ENCODE measurements at regions not wholly inside any gene's neighbourhood (a gene's known extent, or its start where the extent isn't known, plus 50 kb on each side); places are given as distances from the start of the nearest gene placed in this dataset.

DNA sequence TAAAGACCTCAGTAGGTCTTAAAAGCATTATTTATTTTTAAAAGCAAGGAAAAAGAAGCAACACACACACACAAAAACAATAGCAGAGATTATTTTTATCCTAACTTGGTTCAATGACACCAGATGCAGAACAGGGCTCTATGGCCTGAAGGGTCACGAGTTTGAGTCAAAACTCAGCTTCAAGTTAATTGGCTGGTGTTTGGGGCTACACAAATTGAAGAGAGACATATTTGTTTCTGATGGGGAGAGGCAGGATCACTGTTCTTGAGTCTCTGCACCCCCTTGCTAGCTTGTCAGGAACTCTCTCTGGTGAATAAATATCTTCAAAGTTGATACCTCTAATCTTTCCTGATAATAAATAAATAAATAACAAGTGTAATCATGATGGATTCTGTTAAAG is 466.1 kb downstream of the PRKD1 start:
- Histone ChIP-seq H2BK5ac (ENCODE audit: low read length) (no peak overlapping the region), H4K8ac (ENCODE audit: low read depth, low read length) (no peak overlapping the region), H3K79me2 (ENCODE audit: control insufficient read depth, insufficient read depth, low read length) (no peaks in the 10 kb centered on the region), H3K4me3 (ENCODE audit: low read length) (no peak overlapping the region), H3K36me3 (ENCODE audit: control insufficient read depth, insufficient read depth, low read length) (no peaks in the 10 kb centered on the region), H3K4me2 (ENCODE audit: low read length) (no peak overlapping the region), H4K5ac (ENCODE audit: low read length) (no peak overlapping the region), H3K27ac (ENCODE audit: low read depth, low read length) (no peak overlapping the region), H3K4me1 (ENCODE audit: control insufficient read depth, low read depth, low read length) (no peaks in the 10 kb centered on the region), H2AK5ac (ENCODE audit: low read length) (no peak overlapping the region), H2BK120ac (ENCODE audit: low read depth, low read length) (no peak overlapping the region), H3K9ac (ENCODE audit: low read length) (no peak overlapping the region), H2BK15ac (replicated peaks; ENCODE audit: low read depth) (no peak overlapping the region), H3K79me1 (ENCODE audit: low read length) (no peaks in the 10 kb centered on the region), H3K18ac (ENCODE audit: low read length) (no peak overlapping the region), H3K23ac (ENCODE audit: low read length) (no peak overlapping the region), H3K4ac (ENCODE audit: low read depth, low read length) (no peak overlapping the region), H3K56ac (ENCODE audit: low read length) (no peak overlapping the region), H3K27me3 (ENCODE audit: insufficient read depth, low read length, poor library complexity) (no peaks in the 10 kb centered on the region)
- no peak for DNase-seq
- WGBS (ENCODE audit: extremely low coverage, insufficient coverage, low lambda C conversion rate) = no CpG with 5 or more reads among the region's 1 CpG

- Histone ChIP-seq H2BK15ac (replicated peaks; ENCODE audit: low read depth) (no peak overlapping the region), H3K36me3 (ENCODE audit: control insufficient read depth, insufficient read depth, low read length) (no peaks in the 10 kb centered on the region), H3K4me1 (ENCODE audit: control insufficient read depth, low read depth, low read length) (no peaks in the 10 kb centered on the region), H3K79me1 (ENCODE audit: low read length) (no peaks in the 10 kb centered on the region), H3K27me3 (ENCODE audit: insufficient read depth, low read length, poor library complexity) (no peaks in the 10 kb centered on the region), H2BK5ac (ENCODE audit: low read length) (no peak overlapping the region), H3K79me2 (ENCODE audit: control insufficient read depth, insufficient read depth, low read length) (no peaks in the 10 kb centered on the region), H3K56ac (ENCODE audit: low read length) (no peak overlapping the region), H3K23ac (ENCODE audit: low read length) (no peak overlapping the region), H3K9ac (ENCODE audit: low read length) (no peak overlapping the region), H2BK120ac (ENCODE audit: low read depth, low read length) (no peak overlapping the region), H4K8ac (ENCODE audit: low read depth, low read length) (no peak overlapping the region), H3K4me3 (ENCODE audit: low read length) (no peak overlapping the region), H3K27ac (ENCODE audit: low read depth, low read length) (no peak overlapping the region), H3K4ac (ENCODE audit: low read depth, low read length) (no peak overlapping the region), H2AK5ac (ENCODE audit: low read length) (no peak overlapping the region), H3K4me2 (ENCODE audit: low read length) (no peak overlapping the region), H3K18ac (ENCODE audit: low read length) (no peak overlapping the region), H4K5ac (ENCODE audit: low read length) (no peak overlapping the region)
- no peak for DNase-seq
- no CpG with 5 or more reads among the region's 1 CpG for WGBS (ENCODE audit: extremely low coverage, insufficient coverage, low lambda C conversion rate)
Observed at GRCh38 chr14:29462321-29462720, 465.3 kb downstream of the PRKD1 start.

GRCh38 chr14:29462772-29463171 is 464.9 kb downstream of the PRKD1 start:
- Histone ChIP-seq H4K8ac (ENCODE audit: low read depth, low read length) (no peak overlapping the region), H2AK5ac (ENCODE audit: low read length) (no peak overlapping the region), H2BK15ac (replicated peaks; ENCODE audit: low read depth) (no peak overlapping the region), H3K4me1 (ENCODE audit: control insufficient read depth, low read depth, low read length) (no peaks in the 10 kb centered on the region), H3K18ac (ENCODE audit: low read length) (no peak overlapping the region), H3K4ac (ENCODE audit: low read depth, low read length) (no peak overlapping the region), H3K56ac (ENCODE audit: low read length) (no peak overlapping the region), H2BK120ac (ENCODE audit: low read depth, low read length) (no peak overlapping the region), H3K36me3 (ENCODE audit: control insufficient read depth, insufficient read depth, low read length) (no peaks in the 10 kb centered on the region), H3K27ac (ENCODE audit: low read depth, low read length) (no peak overlapping the region), H4K5ac (ENCODE audit: low read length) (no peak overlapping the region), H3K79me2 (ENCODE audit: control insufficient read depth, insufficient read depth, low read length) (no peaks in the 10 kb centered on the region), H3K23ac (ENCODE audit: low read length) (no peak overlapping the region), H2BK5ac (ENCODE audit: low read length) (no peak overlapping the region), H3K79me1 (ENCODE audit: low read length) (no peaks in the 10 kb centered on the region), H3K4me2 (ENCODE audit: low read length) (no peak overlapping the region), H3K9ac (ENCODE audit: low read length) (no peak overlapping the region), H3K4me3 (ENCODE audit: low read length) (no peak overlapping the region), H3K27me3 (ENCODE audit: insufficient read depth, low read length, poor library complexity) (no peaks in the 10 kb centered on the region)
- no CpG with 5 or more reads among the region's 2 CpGs for WGBS (ENCODE audit: extremely low coverage, insufficient coverage, low lambda C conversion rate)
- no peak for DNase-seq

DNA sequence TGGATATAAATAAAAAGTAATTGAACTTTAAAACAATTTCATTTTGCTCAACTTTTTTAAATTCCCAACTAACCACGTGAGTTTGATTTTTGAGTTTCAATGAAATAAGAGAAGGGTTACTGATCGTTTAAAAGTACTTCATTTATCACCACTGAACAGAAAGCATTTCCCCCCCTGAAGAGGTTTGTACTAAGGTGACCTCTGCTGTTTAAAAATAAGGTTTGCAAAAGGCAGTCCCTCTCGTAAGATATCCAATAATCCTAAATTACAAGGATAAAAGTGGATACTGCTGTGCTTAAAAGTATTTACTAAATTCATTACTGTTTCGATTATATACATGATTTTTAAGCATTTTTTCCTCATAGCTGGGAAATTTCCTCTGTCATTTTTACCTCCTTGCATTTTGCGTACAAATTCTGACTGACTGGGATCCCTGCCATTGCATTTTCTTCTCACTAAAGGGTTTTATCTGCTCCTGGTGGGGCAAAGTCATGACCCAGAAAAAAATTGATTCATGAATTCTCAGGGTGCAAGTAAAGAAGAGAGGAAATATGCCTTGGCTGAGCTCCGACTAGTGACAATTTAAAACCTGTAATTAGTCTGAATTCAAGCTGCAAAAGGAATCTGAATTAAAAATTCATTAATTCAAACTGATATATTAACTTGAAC is 463.8 kb downstream of the PRKD1 start:
- Histone ChIP-seq H2BK120ac (ENCODE audit: low read depth, low read length) (no peak overlapping the region), H4K5ac (ENCODE audit: low read length) (no peak overlapping the region), H3K27me3 (ENCODE audit: insufficient read depth, low read length, poor library complexity) (no peaks in the 10 kb centered on the region), H3K4me3 (ENCODE audit: low read length) (no peak overlapping the region), H3K4ac (ENCODE audit: low read depth, low read length) (no peak overlapping the region), H3K4me2 (ENCODE audit: low read length) (no peak overlapping the region), H3K4me1 (ENCODE audit: control insufficient read depth, low read depth, low read length) (no peaks in the 10 kb centered on the region), H3K18ac (ENCODE audit: low read length) (no peak overlapping the region), H4K8ac (ENCODE audit: low read depth, low read length) (no peak overlapping the region), H2BK15ac (replicated peaks; ENCODE audit: low read depth) (no peak overlapping the region), H3K36me3 (ENCODE audit: control insufficient read depth, insufficient read depth, low read length) (no peaks in the 10 kb centered on the region), H3K23ac (ENCODE audit: low read length) (no peak overlapping the region), H3K79me2 (ENCODE audit: control insufficient read depth, insufficient read depth, low read length) (no peaks in the 10 kb centered on the region), H3K27ac (ENCODE audit: low read depth, low read length) (no peak overlapping the region), H3K79me1 (ENCODE audit: low read length) (no peaks in the 10 kb centered on the region), H3K9ac (ENCODE audit: low read length) (no peak overlapping the region), H3K56ac (ENCODE audit: low read length) (no peak overlapping the region), H2AK5ac (ENCODE audit: low read length) (no peak overlapping the region), H2BK5ac (ENCODE audit: low read length) (no peak overlapping the region)
- DNase-seq = peak; percentile 10
- WGBS (ENCODE audit: extremely low coverage, insufficient coverage, low lambda C conversion rate) = no CpG with 5 or more reads among the region's 6 CpGs

- H2BK120ac ChIP-seq (ENCODE audit: low read depth, low read length) = no peak overlapping the region
- no peaks in the 10 kb centered on the region for H3K27me3 ChIP-seq (ENCODE audit: insufficient read depth, low read length, poor library complexity)
- no peak overlapping the region for H3K4me2 ChIP-seq (ENCODE audit: low read length)
- no peaks in the 10 kb centered on the region for H3K79me1 ChIP-seq (ENCODE audit: low read length)
- no peak overlapping the region for H3K4me3 ChIP-seq (ENCODE audit: low read length)
- no peaks in the 10 kb centered on the region for H3K4me1 ChIP-seq (ENCODE audit: control insufficient read depth, low read depth, low read length)
- H3K9ac ChIP-seq (ENCODE audit: low read length) = no peak overlapping the region
- H2BK15ac ChIP-seq (replicated peaks; ENCODE audit: low read depth) = no peak overlapping the region
- H2BK5ac ChIP-seq (ENCODE audit: low read length) = no peak overlapping the region
- no peaks in the 10 kb centered on the region for H3K79me2 ChIP-seq (ENCODE audit: control insufficient read depth, insufficient read depth, low read length)
- H4K5ac ChIP-seq (ENCODE audit: low read length) = no peak overlapping the region
- no peak for DNase-seq
- H3K36me3 ChIP-seq (ENCODE audit: control insufficient read depth, insufficient read depth, low read length) = no peaks in the 10 kb centered on the region
- H3K18ac ChIP-seq (ENCODE audit: low read length) = no peak overlapping the region
- no peak overlapping the region for H2AK5ac ChIP-seq (ENCODE audit: low read length)
- no peak overlapping the region for H4K8ac ChIP-seq (ENCODE audit: low read depth, low read length)
- H3K4ac ChIP-seq (ENCODE audit: low read depth, low read length) = no peak overlapping the region
- H3K27ac ChIP-seq (ENCODE audit: low read depth, low read length) = no peak overlapping the region
- no CpG with 5 or more reads among the region's 2 CpGs for WGBS (ENCODE audit: extremely low coverage, insufficient coverage, low lambda C conversion rate)
- no peak overlapping the region for H3K56ac ChIP-seq (ENCODE audit: low read length)
- no peak overlapping the region for H3K23ac ChIP-seq (ENCODE audit: low read length)
Observed at GRCh38 chr14:29465095-29465494, 462.6 kb downstream of the PRKD1 start.

DNA sequence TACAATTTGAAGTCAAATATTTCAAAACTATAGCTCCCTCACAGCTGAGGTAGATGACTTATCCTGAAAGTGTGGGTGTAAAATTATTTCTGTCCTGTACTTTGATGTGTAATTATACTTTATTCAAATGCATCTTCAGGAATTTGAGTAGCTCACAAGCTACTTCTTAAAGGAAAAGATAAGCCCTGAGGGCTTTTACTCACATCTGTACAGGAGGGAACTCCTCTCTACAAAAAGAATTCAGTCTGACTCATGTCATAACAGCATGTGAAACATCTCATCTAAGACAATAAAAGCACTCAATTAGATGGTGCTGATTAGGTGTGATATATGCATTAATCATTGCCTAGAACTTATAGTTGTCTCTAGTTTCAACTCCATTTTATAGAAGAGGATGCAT is 452.0 kb downstream of the PRKD1 start:
- H3K36me3 ChIP-seq (ENCODE audit: control insufficient read depth, insufficient read depth, low read length) = no peaks in the 10 kb centered on the region
- H3K27me3 ChIP-seq (ENCODE audit: insufficient read depth, low read length, poor library complexity) = no peaks in the 10 kb centered on the region
- H3K27ac ChIP-seq (ENCODE audit: low read depth, low read length) = no peak overlapping the region
- H2BK15ac ChIP-seq (replicated peaks; ENCODE audit: low read depth) = no peak overlapping the region
- H4K8ac ChIP-seq (ENCODE audit: low read depth, low read length) = no peak overlapping the region
- no peaks in the 10 kb centered on the region for H3K4me1 ChIP-seq (ENCODE audit: control insufficient read depth, low read depth, low read length)
- H3K56ac ChIP-seq (ENCODE audit: low read length) = no peak overlapping the region
- no peak overlapping the region for H4K5ac ChIP-seq (ENCODE audit: low read length)
- no peak overlapping the region for H3K4me3 ChIP-seq (ENCODE audit: low read length)
- H3K23ac ChIP-seq (ENCODE audit: low read length) = no peak overlapping the region
- no peak overlapping the region for H2AK5ac ChIP-seq (ENCODE audit: low read length)
- no peak overlapping the region for H3K4ac ChIP-seq (ENCODE audit: low read depth, low read length)
- H2BK5ac ChIP-seq (ENCODE audit: low read length) = no peak overlapping the region
- no peak for DNase-seq
- H2BK120ac ChIP-seq (ENCODE audit: low read depth, low read length) = no peak overlapping the region
- no peak overlapping the region for H3K4me2 ChIP-seq (ENCODE audit: low read length)
- no peak overlapping the region for H3K18ac ChIP-seq (ENCODE audit: low read length)
- H3K79me2 ChIP-seq (ENCODE audit: control insufficient read depth, insufficient read depth, low read length) = no peaks in the 10 kb centered on the region
- no peak overlapping the region for H3K9ac ChIP-seq (ENCODE audit: low read length)
- H3K79me1 ChIP-seq (ENCODE audit: low read length) = no peaks in the 10 kb centered on the region

All from mesendoderm (in vitro differentiated cells).